Activated naive CD4-positive, alpha-beta T cell treated with anti-CD3 and anti-CD28 coated beads, Interleukin-2, amount 50 U/mL, for 72 hours (primary cell): ENCODE measurements at regions not wholly inside any gene's neighbourhood (a gene's known extent, or its start where the extent isn't known, plus 50 kb on each side); places are given as distances from the start of the nearest gene placed in this dataset.

Experiments
- ATAC-seq, 2 donors: fragments of 150-1000 bp; cut with Tn5 transposase; 2 replicates each; pipeline ENCODE4 v1.10.0; 2021; ENCODE audit warnings: mild to moderate bottlenecking in 2 of 2, moderate library complexity in 2 of 2
- DNase-seq, 2 donors: peaks; one replicate each; pipeline ENCODE4 v3.0.0; 2021 to 2022; ENCODE audit warnings: low spot score in 2 of 2
- H3K27ac Mint-ChIP-seq, 2 donors: one replicate each; pipeline ENCODE4 v1.8.0; 2022; ENCODE audit warnings: mild to moderate bottlenecking in 2 of 2, mixed read lengths in 2 of 2
- H3K36me3 Mint-ChIP-seq, 2 donors: one replicate each; pipeline ENCODE4 v1.8.0; 2022; ENCODE audit warnings: mixed read lengths in 2 of 2
- H3K9me3 Mint-ChIP-seq, 2 donors: one replicate each; pipeline ENCODE4 v1.8.0; 2022; ENCODE audit warnings: mixed read lengths in 2 of 2

- no peaks in the 10 kb centered on the region for H3K9me3 Mint-ChIP-seq
- H3K36me3 Mint-ChIP-seq = no peaks in the 10 kb centered on the region
- H3K27ac Mint-ChIP-seq = no peak overlapping the region
- ATAC-seq (no peak), DNase-seq (no peak)
Observed at GRCh38 chr22:49268924-49269323, 558.7 kb downstream of the BRD1 start.

- Mint-ChIP-seq H3K36me3 (no peaks in the 10 kb centered on the region), H3K9me3 (no peaks in the 10 kb centered on the region), H3K27ac (no peak overlapping the region)
- ATAC-seq (no peak), DNase-seq (no peak)
Observed at GRCh38 chr22:49267996-49268395, 559.7 kb downstream of the BRD1 start.

- no peak for ATAC-seq
- no peaks in the 10 kb centered on the region for H3K9me3 Mint-ChIP-seq
- H3K36me3 Mint-ChIP-seq = no peaks in the 10 kb centered on the region
- H3K27ac Mint-ChIP-seq = no peak overlapping the region
- DNase-seq = no peak
Observed at GRCh38 chr22:49266561-49267519, 560.8 kb downstream of the BRD1 start.

GRCh38 chr22:49264696-49265095 lies 563.0 kb downstream of the BRD1 start:
- DNase-seq = no peak
- no peak for ATAC-seq
- no peaks in the 10 kb centered on the region for H3K9me3 Mint-ChIP-seq
- H3K27ac Mint-ChIP-seq = no peak overlapping the region
- H3K36me3 Mint-ChIP-seq = no peaks in the 10 kb centered on the region

- H3K27ac Mint-ChIP-seq = no peak overlapping the region
- no peaks in the 10 kb centered on the region for H3K36me3 Mint-ChIP-seq
- ATAC-seq (no peak), DNase-seq (no peak)
- H3K9me3 Mint-ChIP-seq = no peaks in the 10 kb centered on the region
Observed at GRCh38 chr22:49263101-49263500, 564.6 kb downstream of the BRD1 start.

GRCh38 chr22:49262167-49262566 lies 565.5 kb downstream of the BRD1 start:
- H3K9me3 Mint-ChIP-seq = no peaks in the 10 kb centered on the region
- no peaks in the 10 kb centered on the region for H3K36me3 Mint-ChIP-seq
- H3K27ac Mint-ChIP-seq = no peak overlapping the region
- DNase-seq (no peak), ATAC-seq (no peak)

- no peak for ATAC-seq
- H3K36me3 Mint-ChIP-seq = no peaks in the 10 kb centered on the region
Observed at GRCh38 chr22:49261616-49262015, 566.1 kb downstream of the BRD1 start.

GRCh38 chr22:49260681-49261580 lies 566.7 kb downstream of the BRD1 start:
- DNase-seq (no peak), ATAC-seq (no peak)
- no peaks in the 10 kb centered on the region for H3K36me3 Mint-ChIP-seq
- no peaks in the 10 kb centered on the region for H3K9me3 Mint-ChIP-seq
- no peak overlapping the region for H3K27ac Mint-ChIP-seq

More at GRCh38 chr22:49261616-49262015, 566.1 kb downstream of the BRD1 start:
- H3K9me3 Mint-ChIP-seq = no peaks in the 10 kb centered on the region
- H3K27ac Mint-ChIP-seq = no peak overlapping the region
- DNase-seq = no peak

- ATAC-seq (no peak), DNase-seq (no peak)
- no peaks in the 10 kb centered on the region for H3K36me3 Mint-ChIP-seq
- H3K27ac Mint-ChIP-seq = no peak overlapping the region
- H3K9me3 Mint-ChIP-seq = no peaks in the 10 kb centered on the region
Observed at GRCh38 chr22:49259839-49260615, 567.6 kb downstream of the BRD1 start.

GRCh38 chr22:49258107-49259010 lies 569.3 kb downstream of the BRD1 start:
- ATAC-seq (no peak), DNase-seq (no peak)
- H3K36me3 Mint-ChIP-seq = no peaks in the 10 kb centered on the region
- no peaks in the 10 kb centered on the region for H3K9me3 Mint-ChIP-seq
- no peak overlapping the region for H3K27ac Mint-ChIP-seq

GRCh38 chr22:49257551-49257961 lies 570.1 kb downstream of the BRD1 start:
- Mint-ChIP-seq H3K36me3 (no peaks in the 10 kb centered on the region), H3K9me3 (no peaks in the 10 kb centered on the region), H3K27ac (no peak overlapping the region)
- ATAC-seq = no peak
- DNase-seq = no peak

- H3K36me3 Mint-ChIP-seq = no peaks in the 10 kb centered on the region
- DNase-seq (no peak), ATAC-seq (no peak)
- H3K27ac Mint-ChIP-seq = no peak overlapping the region
- no peaks in the 10 kb centered on the region for H3K9me3 Mint-ChIP-seq
Observed at GRCh38 chr22:49255741-49256318, 571.8 kb downstream of the BRD1 start.

GRCh38 chr22:49255154-49255553 lies 572.5 kb downstream of the BRD1 start:
- Mint-ChIP-seq H3K36me3 (no peaks in the 10 kb centered on the region), H3K9me3 (no peaks in the 10 kb centered on the region)

GRCh38 chr22:49253656-49254055 lies 574.0 kb downstream of the BRD1 start:
- no peak for ATAC-seq
- no peaks in the 10 kb centered on the region for H3K9me3 Mint-ChIP-seq
- no peak for DNase-seq
- H3K27ac Mint-ChIP-seq = no peak overlapping the region
- no peaks in the 10 kb centered on the region for H3K36me3 Mint-ChIP-seq

More at GRCh38 chr22:49255154-49255553, 572.5 kb downstream of the BRD1 start:
- DNase-seq (no peak), ATAC-seq (no peak)
- no peak overlapping the region for H3K27ac Mint-ChIP-seq

GRCh38 chr22:49251371-49251770 lies 576.3 kb downstream of the BRD1 start:
- no peaks in the 10 kb centered on the region for H3K36me3 Mint-ChIP-seq
- no peak for DNase-seq
- no peak overlapping the region for H3K27ac Mint-ChIP-seq
- H3K9me3 Mint-ChIP-seq = no peaks in the 10 kb centered on the region
- no peak for ATAC-seq
